ENCODE measurements at regions not wholly inside any gene's neighbourhood (a gene's known extent, or its start where the extent isn't known, plus 50 kb on each side); places are given as distances from the start of the nearest gene placed in this dataset.

DNA sequence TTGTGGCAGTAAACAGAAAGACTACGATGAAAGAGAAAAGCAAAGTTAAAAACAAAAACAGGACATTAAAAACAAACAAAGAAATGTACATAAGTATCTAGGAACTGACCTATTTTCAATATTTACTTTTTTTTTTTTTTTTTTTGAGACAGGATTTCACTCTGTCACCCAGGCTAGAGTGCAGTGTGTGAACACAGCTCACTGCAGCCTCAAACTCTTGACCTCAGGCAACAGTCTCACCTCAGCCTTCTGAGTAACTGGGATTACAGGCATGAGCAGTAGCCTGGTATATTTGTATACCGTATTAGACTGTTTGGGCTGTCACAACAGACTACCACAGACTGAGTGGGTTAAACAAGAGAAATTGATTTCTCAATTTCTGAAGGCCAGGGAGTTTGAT is 1189.1 kb downstream of the CDH9 start:
- Histone ChIP-seq H3K27ac (no peak overlapping the region), H3K27me3 (no peaks in the 10 kb centered on the region), H3K36me3 (replicated peaks in 1 of 2) (no peaks in the 10 kb centered on the region), H3K4me1 (replicated peaks in 1 of 2) (no peaks in the 10 kb centered on the region), H3K4me3 (no peak overlapping the region), H3K9me3 (replicated peaks in 1 of 3) (no peaks in the 10 kb centered on the region)
- intact Hi-C loops (cut with DNase I) = no loop called here
- TF ChIP-seq CTCF (IDR thresholded peaks at IDR 0.05) (no peak), POLR2A (IDR thresholded peaks at IDR 0.05) (no peak)
- 65 to 82% (median 73%) methylated on average over 2 of the region's 2 CpGs for WGBS, 4 donors
- DNase-seq = no peak

DNA sequence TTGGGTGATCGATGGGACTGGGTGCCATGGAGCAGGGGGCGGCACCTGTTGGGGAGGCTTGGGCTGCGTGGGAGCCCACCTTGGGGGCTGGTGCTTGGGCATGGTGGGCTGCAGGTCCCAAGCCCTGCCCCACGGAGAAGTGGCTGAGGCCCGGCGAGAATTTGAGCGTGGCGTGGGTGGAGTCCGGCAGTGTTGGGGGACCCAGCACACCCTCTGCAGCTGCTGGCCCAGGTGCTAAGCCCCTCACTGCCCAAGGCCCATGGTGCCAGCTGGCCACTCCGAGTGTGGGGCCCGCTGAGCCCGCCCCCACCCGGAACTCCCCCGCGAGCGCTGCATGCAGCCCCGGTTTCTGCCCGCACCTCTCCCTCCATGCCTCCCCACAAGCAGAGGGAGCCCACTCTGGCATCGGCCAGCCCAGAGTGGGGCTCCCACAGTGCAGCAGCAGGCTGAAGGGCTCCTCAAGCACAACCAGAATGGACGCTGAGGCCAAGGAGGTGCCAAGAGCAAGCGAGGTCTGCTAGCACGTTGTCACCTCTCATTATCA is 1178.6 kb upstream of the CDH10 start:
- no peaks in the 10 kb centered on the region for H3K4me1 ChIP-seq (replicated peaks in 1 of 2)
- no peak overlapping the region for H3K4me3 ChIP-seq
- H3K27ac ChIP-seq = no peak overlapping the region
- no peaks in the 10 kb centered on the region for H3K36me3 ChIP-seq (replicated peaks in 1 of 2)
- DNase-seq = no peak
- TF ChIP-seq CTCF (IDR thresholded peaks at IDR 0.05) (no peak), POLR2A (IDR thresholded peaks at IDR 0.05) (no peak)
- intact Hi-C loops (cut with DNase I) = no loop called here
- 92 to 95% (median 93%) methylated on average over 7 to 22 of the region's 22 CpGs for WGBS, 4 donors
- no peaks in the 10 kb centered on the region for H3K27me3 ChIP-seq
- H3K9me3 ChIP-seq (replicated peaks in 1 of 3) = no peaks in the 10 kb centered on the region

Small RNAs in the stretch of these regions (small RNA-seq; reads per million reads assigned to genes)
- 0 reads per million in 2 donors for gene AC113347.2
- gene AC113347.3 = 0 reads per million in 2 donors
- 0 reads per million in 2 donors for gene RNU4-43P
